ENCODE measurements at regions not wholly inside any gene's neighbourhood (a gene's known extent, or its start where the extent isn't known, plus 50 kb on each side); places are given as distances from the start of the nearest gene placed in this dataset.

DNA sequence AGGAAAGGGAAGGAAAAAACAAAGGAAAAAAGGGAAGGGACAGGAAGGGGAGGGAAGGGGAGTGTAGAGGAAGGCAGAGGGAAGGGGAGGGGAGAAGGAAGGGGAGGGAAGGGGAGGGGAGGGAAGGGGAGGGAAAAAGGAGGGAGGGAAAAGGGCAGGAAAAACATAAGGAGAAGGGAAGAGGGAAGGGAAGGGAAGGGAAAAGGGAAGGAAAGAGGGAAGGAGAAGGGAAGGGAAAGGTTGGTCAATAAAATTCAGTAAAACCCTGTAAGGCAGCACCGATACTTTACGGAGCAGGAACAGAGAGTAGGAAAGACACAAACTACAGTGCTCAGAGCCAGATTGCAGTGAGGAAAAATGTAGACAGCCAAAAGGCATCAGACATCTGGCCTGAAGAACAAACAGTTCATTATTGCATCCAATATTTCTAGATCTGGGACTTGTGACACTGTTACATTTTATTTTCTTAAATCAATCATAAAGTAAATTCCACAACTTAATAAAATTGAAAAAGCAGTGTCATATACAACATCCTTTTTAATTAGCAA is 322.0 kb downstream of the CRPPA start:
- CTCF ChIA-PET = no interaction called here
- POLR2A ChIA-PET (ENCODE audit: low non-redundant PET) = no interaction called here
- DNase-seq (ENCODE audit: low spot score) = no peak
- H3K27ac ChIP-seq = peak overlapping the region; percentile 54
- no peak for TF ChIP-seq CTCF (conservative IDR thresholded peaks at IDR 0.05; ENCODE audit: low read depth)

DNA sequence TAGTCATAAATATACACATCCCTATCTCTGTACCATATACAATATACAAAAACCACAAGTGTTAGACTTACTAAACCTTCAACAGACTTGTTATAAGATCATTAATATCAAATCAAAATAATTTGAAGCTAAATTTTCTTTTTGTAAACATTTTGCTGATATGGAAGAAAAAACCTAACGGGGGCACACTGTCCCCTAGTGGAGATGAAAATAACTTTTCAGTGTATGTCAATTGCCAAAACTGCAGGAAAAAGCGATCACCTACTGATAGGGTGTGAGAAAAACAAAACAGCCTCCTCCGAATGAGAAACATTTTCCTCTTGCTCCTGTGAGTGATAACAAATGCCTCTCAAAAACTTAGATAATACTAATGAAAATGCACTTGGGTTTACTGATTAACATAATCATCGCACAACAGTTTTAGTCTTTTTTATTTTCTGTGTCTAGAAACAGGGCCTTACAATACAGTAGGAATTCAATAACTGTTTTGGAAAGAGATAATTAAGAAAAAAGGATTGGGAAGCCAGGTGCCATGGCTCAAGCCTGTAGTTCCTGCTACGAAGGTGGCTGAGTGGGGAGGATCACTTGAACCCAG is 322.7 kb downstream of the CRPPA start:
- peak; percentile 34 for DNase-seq (ENCODE audit: low spot score)
- peak; percentile 84 for TF ChIP-seq CTCF (conservative IDR thresholded peaks at IDR 0.05; ENCODE audit: low read depth)
- CTCF ChIA-PET = interaction anchor here (0.6 to 1.7 kb wide), 9 partner anchors 21 to 794 kb away, joined by 3 to 10 read pairs (median 4); no protein-coding TSS in a partner anchor
- POLR2A ChIA-PET (ENCODE audit: low non-redundant PET) = no interaction called here
- H3K27ac ChIP-seq = peak overlapping the region; percentile 54

DNA sequence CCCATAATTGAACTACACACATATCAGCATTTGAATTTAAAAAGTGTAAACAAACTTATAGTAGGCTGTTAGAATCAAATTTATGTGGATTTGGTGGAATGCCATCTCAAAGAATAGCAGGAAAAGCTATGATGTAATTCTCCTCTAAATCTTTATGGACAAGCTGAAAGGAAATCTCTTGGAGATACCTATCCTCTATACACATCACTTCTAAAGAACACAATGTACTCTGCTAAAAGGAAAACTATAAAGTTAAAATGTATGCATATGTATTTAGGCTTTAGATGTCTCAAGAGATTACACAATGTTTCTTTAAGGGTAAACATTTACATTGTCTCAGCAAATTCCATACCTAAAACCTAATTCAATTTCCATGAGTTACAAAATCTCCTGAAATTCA is 323.3 kb downstream of the CRPPA start:
- ChIA-PET POLR2A (ENCODE audit: low non-redundant PET) (no interaction called here), CTCF (interaction anchor here (0.6 to 1.7 kb wide), 9 partner anchors 20 to 794 kb away, joined by 3 to 10 read pairs (median 4); no protein-coding TSS in a partner anchor)
- peak; percentile 18 for DNase-seq (ENCODE audit: low spot score)
- TF ChIP-seq CTCF (conservative IDR thresholded peaks at IDR 0.05; ENCODE audit: low read depth) = no peak
- no peak overlapping the region for H3K27ac ChIP-seq

- CTCF ChIA-PET = interaction anchor here (0.7 to 1.1 kb wide), 3 partner anchors 17 to 1039 kb away, joined by 3 read pairs; no protein-coding TSS in a partner anchor
- no peak overlapping the region for H3K27ac ChIP-seq
- TF ChIP-seq CTCF (conservative IDR thresholded peaks at IDR 0.05; ENCODE audit: low read depth) = no peak
- no peak for DNase-seq (ENCODE audit: low spot score)
- POLR2A ChIA-PET (ENCODE audit: low non-redundant PET) = no interaction called here
Observed at GRCh38 chr7:16095171-16095950, 326.0 kb downstream of the CRPPA start.

GRCh38 chr7:16094651-16095050 is 326.7 kb downstream of the CRPPA start:
- no peak overlapping the region for H3K27ac ChIP-seq
- ChIA-PET CTCF (interaction anchor here (1.0 kb wide), 1 partner anchor 17 kb away, joined by 3 read pairs; no protein-coding TSS in a partner anchor), POLR2A (ENCODE audit: low non-redundant PET) (no interaction called here)
- DNase-seq (ENCODE audit: low spot score) = no peak
- no peak for TF ChIP-seq CTCF (conservative IDR thresholded peaks at IDR 0.05; ENCODE audit: low read depth)

- POLR2A ChIA-PET (ENCODE audit: low non-redundant PET) = no interaction called here
- TF ChIP-seq CTCF (conservative IDR thresholded peaks at IDR 0.05; ENCODE audit: low read depth) = no peak
- H3K27ac ChIP-seq = no peak overlapping the region
- CTCF ChIA-PET = no interaction called here
- DNase-seq (ENCODE audit: low spot score) = no peak
Observed at GRCh38 chr7:16092711-16093110, 328.6 kb downstream of the CRPPA start.
